ENCODE measurements at regions not wholly inside any gene's neighbourhood (a gene's known extent, or its start where the extent isn't known, plus 50 kb on each side); places are given as distances from the start of the nearest gene placed in this dataset.
A peak's percentile ranks its signal among the peaks of the same experiment; 100 is the strongest.
"Not testable (repeated sequence)": the region's sequence is repeated elsewhere in the genome, so short reads cannot be mapped to it uniquely, and the experiment has no call there.

- no peak for DNase-seq
Measured at GRCh38 chr1:236343246-236343870, 50.7 kb upstream of the EDARADD start.

- no peak for DNase-seq
Measured at GRCh38 chr1:236342403-236343245, 51.5 kb upstream of the EDARADD start.

GRCh38 chr1:236341298-236341697 lies 52.8 kb upstream of the EDARADD start:
- no peak for DNase-seq

GRCh38 chr1:236338096-236338495 lies 56.0 kb upstream of the EDARADD start:
- no peak for DNase-seq

GRCh38 chr1:236336084-236336483 lies 54.3 kb upstream of the ERO1B start:
- no peak for DNase-seq

- DNase-seq = not testable (repeated sequence)
Measured at GRCh38 chr1:236335633-236336032, 53.9 kb upstream of the ERO1B start.

- DNase-seq = peak; percentile 44
Measured at GRCh38 chr1:236334893-236335545, 53.3 kb upstream of the ERO1B start.

GRCh38 chr1:236332092-236332758 lies 50.5 kb upstream of the ERO1B start:
- DNase-seq = peak; percentile 65

Data from inflammatory macrophage treated with lipopolysaccharide for 4 hours (primary cell).